Type B pancreatic cell (in vitro differentiated cells): ENCODE measurements at regions not wholly inside any gene's neighbourhood (a gene's known extent, or its start where the extent isn't known, plus 50 kb on each side); places are given as distances from the start of the nearest gene placed in this dataset.

Experiments used
- DNase-seq: peaks from one replicate; pipeline ENCODE4 v3.0.0; 2021; ENCODE audit warnings: mixed read lengths; ENCODE audit not compliant: unreplicated experiment; ENCODE audit errors: extremely low spot score
- H3K27ac Mint-ChIP-seq: 2 replicates; pipeline ENCODE4 v1.8.0; 2021; ENCODE audit warnings: mild to moderate bottlenecking, mixed read lengths
- H3K27me3 Mint-ChIP-seq: 2 replicates; pipeline ENCODE4 v1.8.0; 2021; ENCODE audit warnings: mixed read lengths
- H3K36me3 Mint-ChIP-seq: 2 replicates; pipeline ENCODE4 v1.8.0; 2021; ENCODE audit warnings: mixed read lengths
- H3K4me1 Mint-ChIP-seq: one replicate; pipeline ENCODE4 v1.8.0; 2021; ENCODE audit warnings: mixed read lengths; ENCODE audit not compliant: unreplicated experiment
- H3K4me3 Mint-ChIP-seq: 2 replicates; pipeline ENCODE4 v1.8.0; 2021; ENCODE audit warnings: mild to moderate bottlenecking, mixed read lengths
- H3K9me3 Mint-ChIP-seq: 2 replicates; pipeline ENCODE4 v1.8.0; 2021; ENCODE audit warnings: mixed read lengths
- CTCF ChIP-seq: fragments of 200-600 bp; sonication (generic); conservative IDR thresholded peaks from 2 replicates; pipeline ENCODE4 v1.5.0; 2021; ENCODE audit warnings: antibody characterized with exemption, mild to moderate bottlenecking

GRCh38 chr1:73722055-73722454, 475.9 kb downstream of the LRRIQ3 start:
- Mint-ChIP-seq H3K9me3 (no peaks in the 10 kb centered on the region), H3K4me3 (no peak overlapping the region), H3K27me3 (no peaks in the 10 kb centered on the region), H3K27ac (no peak overlapping the region), H3K4me1 (no peaks in the 10 kb centered on the region), H3K36me3 (no peaks in the 10 kb centered on the region)
- no peak for TF ChIP-seq CTCF
- no peak for DNase-seq

GRCh38 chr1:73717976-73718375, 480.0 kb downstream of the LRRIQ3 start:
- H3K9me3 Mint-ChIP-seq = no peaks in the 10 kb centered on the region
- DNase-seq = no peak

GRCh38 chr1:73711089-73711488, 486.9 kb downstream of the LRRIQ3 start:
- H3K4me1 Mint-ChIP-seq = peaks cover 13% of the 10 kb centered on the region
- DNase-seq = no peak
- no peak overlapping the region for H3K27ac Mint-ChIP-seq
- no peak overlapping the region for H3K4me3 Mint-ChIP-seq
- H3K27me3 Mint-ChIP-seq = no peaks in the 10 kb centered on the region
- H3K36me3 Mint-ChIP-seq = no peaks in the 10 kb centered on the region
- no peaks in the 10 kb centered on the region for H3K9me3 Mint-ChIP-seq
- TF ChIP-seq CTCF = no peak

More at GRCh38 chr1:73717976-73718375, 480.0 kb downstream of the LRRIQ3 start:
- Mint-ChIP-seq H3K27ac (no peak overlapping the region), H3K4me3 (no peak overlapping the region), H3K36me3 (no peaks in the 10 kb centered on the region), H3K4me1 (peaks cover 7% of the 10 kb centered on the region), H3K27me3 (no peaks in the 10 kb centered on the region)
- no peak for TF ChIP-seq CTCF

DNA sequence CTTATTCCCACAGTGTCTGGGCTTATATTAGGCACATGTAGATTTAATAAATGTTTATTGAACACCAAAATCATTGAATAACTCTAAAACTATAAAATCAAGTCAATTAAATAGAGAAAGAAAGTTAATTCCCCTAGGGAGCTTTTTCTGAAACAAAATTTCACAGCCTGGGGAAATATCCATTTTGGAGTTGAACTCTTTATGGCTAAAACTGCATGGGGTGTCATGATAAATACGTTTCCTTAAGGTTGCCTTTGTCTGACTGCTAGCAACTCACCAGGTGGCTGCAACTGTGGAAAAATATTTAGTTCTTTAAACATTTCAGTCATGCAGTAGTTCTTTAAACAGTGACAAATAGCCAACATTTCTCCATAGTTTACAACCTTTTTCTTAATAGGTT, 496.1 kb downstream of the LRRIQ3 start:
- no peaks in the 10 kb centered on the region for H3K9me3 Mint-ChIP-seq
- H3K27me3 Mint-ChIP-seq = no peaks in the 10 kb centered on the region
- TF ChIP-seq CTCF = no peak
- no peak for DNase-seq
- no peaks in the 10 kb centered on the region for H3K36me3 Mint-ChIP-seq
- no peak overlapping the region for H3K4me3 Mint-ChIP-seq
- H3K4me1 Mint-ChIP-seq = no peaks in the 10 kb centered on the region
- H3K27ac Mint-ChIP-seq = no peak overlapping the region

- H3K36me3 Mint-ChIP-seq = no peaks in the 10 kb centered on the region
Measured at GRCh38 chr1:73676186-73676585, 521.8 kb downstream of the LRRIQ3 start.

More at GRCh38 chr1:73676186-73676585, 521.8 kb downstream of the LRRIQ3 start:
- Mint-ChIP-seq H3K4me1 (no peaks in the 10 kb centered on the region), H3K27ac (no peak overlapping the region), H3K9me3 (no peaks in the 10 kb centered on the region), H3K27me3 (no peaks in the 10 kb centered on the region), H3K4me3 (no peak overlapping the region)
- no peak for DNase-seq
- TF ChIP-seq CTCF = no peak
